Heart right ventricle (tissue), 16 donors: ENCODE measurements at regions not wholly inside any gene's neighbourhood (a gene's known extent, or its start where the extent isn't known, plus 50 kb on each side); places are given as distances from the start of the nearest gene placed in this dataset.
"Not testable (repeated sequence)": the region's sequence is repeated elsewhere in the genome, so short reads cannot be mapped to it uniquely, and the experiment has no call there.

Source experiments
- ATAC-seq, 8 donors: fragments of 200-7000 bp; cut with Tn5 transposase; one replicate each; pipeline ENCODE4 v1.9.1; 2020; ENCODE audit warnings: mild to moderate bottlenecking in 8 of 8, moderate library complexity in 8 of 8, moderate number of reproducible peaks in 1 of 8
- DNase-seq, 2 donors: peaks; one replicate each; pipeline ENCODE4 v3.0.0-alpha.2; 2020
- H3K27ac ChIP-seq, 10 donors: fragments of 200-600 bp; sonication (generic) in 2 of 10; one replicate each; pipeline versions ENCODE4 v1.5.0 to v1.8.0; 2020 to 2022; ENCODE audit warnings: mild to moderate bottlenecking in 3 of 10
- H3K27me3 ChIP-seq, 7 donors: fragments of 200-600 bp; one replicate each; pipeline ENCODE4 v1.8.0; 2021 to 2022; ENCODE audit warnings: mild to moderate bottlenecking in 2 of 7
- H3K36me3 ChIP-seq, 9 donors: fragments of 200-600 bp; sonication (generic) in 1 of 9; one replicate each; pipeline versions ENCODE4 v1.5.0 to v1.8.0; 2020 to 2022; ENCODE audit warnings: mild to moderate bottlenecking in 2 of 9
- H3K4me1 ChIP-seq, 9 donors: fragments of 200-600 bp; sonication (generic) in 1 of 9; one replicate each; pipeline versions ENCODE4 v1.5.0 to v1.8.0; 2020 to 2022; ENCODE audit warnings: mild to moderate bottlenecking in 4 of 9
- H3K4me3 ChIP-seq, 10 donors: fragments of 200-600 bp; sonication (generic) in 2 of 10; one replicate each; pipeline versions ENCODE4 v1.5.0 to v1.8.0; 2020 to 2022; ENCODE audit warnings: mild to moderate bottlenecking in 7 of 10, moderate library complexity in 2 of 10
- H3K9me3 ChIP-seq, 11 donors: fragments of 200-600 bp in 10 of 11; sonication (generic) in 2 of 11; one replicate each; pipeline versions ENCODE4 v1.5.0 to v1.8.0; 2013 to 2022; ENCODE audit warnings: mild to moderate bottlenecking in 2 of 11, control low read depth in 1 of 11, moderate library complexity in 1 of 11
- WGBS, 2 donors: extraction: QIAGEN DNeasy Blood & Tissue Kit; methylation state at CpG; one replicate each; pipeline ENCODE4 v1.1.7; 2013; ENCODE audit warnings: inconsistent platforms in 1 of 2; 5-methylcytosine and 5-hydroxymethylcytosine counted together
- intact Hi-C, 10 donors: fragments of 100-400 bp; cut with DNase I; formaldehyde crosslinking; loops; one replicate each; pipeline versions ENCODE4 v1.11.1 to v1.14.2; 2022
- TF ChIP-seq, protein P1 (sequence below), 9 donors: fragments of 200-600 bp; sonication (generic) in 2 of 9; IDR thresholded peaks; one replicate each; pipeline versions ENCODE4 v1.5.0 to v1.8.0; 2021 to 2022; ENCODE audit warnings: antibody characterized with exemption in 9 of 9, mild to moderate bottlenecking in 5 of 9, moderate library complexity in 1 of 9
- donor health status: Arrhythmogenic right ventricular cardiomyopathy.
- donor health status: ischemic (EF 13 %, LVEDD 7.1; RV severe dilation, severe dysfunction).
- donor health status: healthy with polysubstance abuse.
- donor health status: DM: no; HTN: yes; CAD: no.
- donor health status: DM: no; HTN: no; CAD: no.
- donor health status: ischemic (EF 25% LVEDD 6.9; RV normal size, moderate dysfunction).
- donor health status: ischemic (EF 25% LVEDD 5.7; RV mildly dilated, moderate dysfunction).
- donor health status: healthy.
- donor health status: DM: yes; HTN: yes; CAD: no.
- donor health status: Ischemic cardiomyopathy.
- donor health status: ischemic (EF 35%, LVEDD 5.7; RV mildly dilated, moderate dysfunction).
- donor health status: nonischemic (EF 11% LVEDD 7.7; RV severe dilation, severe dysfunction).
- donor health status: DM: yes; HTN: yes; CAD: no.
- donor health status: PGD.
- donor health status: ischemic (EF 29% LVEDD 5.4; RV normal size, mild dysfunction).
- donor health status: nonischemic (EF 23%, LVEDD 6.1; RV moderate dilation, normal function).

DNA sequence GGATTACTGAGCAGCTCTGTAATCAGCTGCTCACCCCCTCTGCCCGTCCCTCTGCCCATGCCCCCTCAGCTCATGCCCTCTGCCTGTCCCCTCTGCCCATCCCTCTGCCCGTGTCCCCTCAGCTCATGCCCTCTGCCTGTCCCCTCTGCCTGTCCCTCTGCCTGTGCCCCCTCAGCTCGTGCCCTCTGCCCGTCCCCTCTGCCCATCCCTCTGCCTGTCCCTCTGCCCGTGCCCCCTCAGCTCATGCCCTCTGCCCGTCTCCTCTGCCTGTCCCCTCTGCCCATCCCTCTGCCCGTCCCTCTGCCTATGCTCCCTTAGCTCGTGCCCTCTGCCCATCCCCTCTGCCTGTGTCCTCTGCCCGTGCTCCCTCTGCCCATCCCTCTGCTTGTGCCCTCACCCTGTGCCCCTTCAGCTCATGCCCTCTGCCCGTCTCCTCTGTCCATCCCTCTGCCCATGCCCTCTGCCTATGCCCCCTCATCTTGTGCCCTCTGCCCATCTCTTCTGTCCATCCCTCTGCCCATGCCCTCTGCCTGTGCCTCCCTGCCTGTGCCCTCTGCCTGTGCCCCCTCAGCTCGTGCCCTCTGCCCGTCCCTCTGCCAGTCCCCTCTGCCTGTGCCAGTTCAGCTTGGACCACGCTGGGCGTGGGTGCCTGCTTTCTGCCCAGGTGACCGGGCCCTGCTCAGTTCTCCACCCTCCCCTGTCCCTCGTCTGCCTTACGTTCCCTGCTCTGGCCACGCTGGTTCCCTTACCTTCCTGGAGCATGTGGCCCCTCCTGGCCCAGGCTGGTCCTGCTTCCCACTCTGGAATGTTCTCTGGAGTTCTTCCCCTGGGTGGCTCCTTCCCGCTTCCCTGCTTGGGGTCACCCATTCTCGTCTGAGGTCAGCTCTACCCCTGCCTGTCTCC is 97.6 kb downstream of the NPIPB11 start:
- TF ChIP-seq, protein P1, sequence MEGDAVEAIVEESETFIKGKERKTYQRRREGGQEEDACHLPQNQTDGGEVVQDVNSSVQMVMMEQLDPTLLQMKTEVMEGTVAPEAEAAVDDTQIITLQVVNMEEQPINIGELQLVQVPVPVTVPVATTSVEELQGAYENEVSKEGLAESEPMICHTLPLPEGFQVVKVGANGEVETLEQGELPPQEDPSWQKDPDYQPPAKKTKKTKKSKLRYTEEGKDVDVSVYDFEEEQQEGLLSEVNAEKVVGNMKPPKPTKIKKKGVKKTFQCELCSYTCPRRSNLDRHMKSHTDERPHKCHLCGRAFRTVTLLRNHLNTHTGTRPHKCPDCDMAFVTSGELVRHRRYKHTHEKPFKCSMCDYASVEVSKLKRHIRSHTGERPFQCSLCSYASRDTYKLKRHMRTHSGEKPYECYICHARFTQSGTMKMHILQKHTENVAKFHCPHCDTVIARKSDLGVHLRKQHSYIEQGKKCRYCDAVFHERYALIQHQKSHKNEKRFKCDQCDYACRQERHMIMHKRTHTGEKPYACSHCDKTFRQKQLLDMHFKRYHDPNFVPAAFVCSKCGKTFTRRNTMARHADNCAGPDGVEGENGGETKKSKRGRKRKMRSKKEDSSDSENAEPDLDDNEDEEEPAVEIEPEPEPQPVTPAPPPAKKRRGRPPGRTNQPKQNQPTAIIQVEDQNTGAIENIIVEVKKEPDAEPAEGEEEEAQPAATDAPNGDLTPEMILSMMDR (IDR thresholded peaks at IDR 0.05) = no peak
- no peak overlapping the region for H3K4me3 ChIP-seq
- DNase-seq (no peak), ATAC-seq (peak in 1 of 8 donors; percentile 15)
- H3K27me3 ChIP-seq = no peaks in the 10 kb centered on the region
- 90 to 93% methylated on average over 20 of the region's 20 CpGs for WGBS, 2 donors
- H3K27ac ChIP-seq = no peak overlapping the region
- H3K9me3 ChIP-seq = no peaks in the 10 kb centered on the region
- intact Hi-C loops = no loop called here
- H3K36me3 ChIP-seq = peaks cover 0 to 3% (median 0%) of the 10 kb centered on the region in 9 donors
- H3K4me1 ChIP-seq = peaks cover 0 to 35% (median 13%) of the 10 kb centered on the region in 9 donors

DNA sequence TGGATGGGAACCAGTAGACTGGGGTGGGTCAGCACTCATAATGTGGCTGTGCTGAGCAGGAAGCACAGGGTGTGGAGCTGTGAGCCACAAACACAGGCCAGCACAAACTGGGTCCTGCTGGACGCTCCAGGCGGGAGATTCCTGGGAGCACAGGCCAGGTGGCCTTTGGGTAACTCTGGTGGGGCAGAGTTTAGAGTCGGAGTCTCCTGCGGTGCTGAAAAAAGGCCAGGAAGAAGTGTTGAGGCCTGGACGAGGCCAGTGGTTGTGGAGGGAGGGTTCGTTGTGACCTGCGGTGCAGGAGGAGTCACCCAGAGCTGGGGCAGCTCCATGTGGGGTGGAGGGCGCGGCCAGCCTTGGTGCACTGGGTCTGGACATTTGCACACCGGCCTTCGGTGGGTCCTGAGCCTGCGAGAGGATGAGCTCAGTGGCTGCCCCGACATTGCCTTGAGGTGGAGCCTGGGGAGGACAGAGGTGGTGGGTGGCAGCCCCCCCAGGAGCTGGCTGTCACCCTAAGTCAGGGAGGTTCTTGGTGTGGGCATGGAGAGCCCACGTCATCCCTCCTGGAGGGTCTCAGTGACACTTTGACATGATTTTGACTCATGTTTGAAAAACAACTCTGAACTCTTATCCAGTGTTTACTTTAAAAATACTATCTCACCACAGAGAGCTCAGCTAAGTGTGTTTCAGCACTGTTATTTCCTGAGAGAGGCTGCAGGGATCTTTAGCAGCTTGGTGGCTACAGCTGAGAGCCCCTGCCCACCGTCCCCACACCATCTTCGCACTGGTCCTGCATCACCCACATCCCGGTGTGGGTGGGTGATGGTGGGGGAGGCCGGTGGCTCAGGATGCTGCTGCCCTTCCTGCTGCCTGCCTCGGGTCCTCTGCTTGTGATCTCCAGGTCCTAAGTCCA is 98.7 kb downstream of the NPIPB11 start:
- intact Hi-C loops = no loop called here
- Histone ChIP-seq H3K4me3 (no peak overlapping the region), H3K27ac (no peak overlapping the region), H3K9me3 (no peaks in the 10 kb centered on the region), H3K27me3 (no peaks in the 10 kb centered on the region), H3K36me3 (peaks cover 0 to 13% (median 0%) of the 10 kb centered on the region in 9 donors), H3K4me1 (peaks cover 0 to 35% (median 13%) of the 10 kb centered on the region in 9 donors)
- no peak for ATAC-seq
- no peak for DNase-seq
- 86% methylated on average over 19 of the region's 19 CpGs for whole genome bisulfite sequencing, 2 donors
- TF ChIP-seq, protein P1 (IDR thresholded peaks at IDR 0.05) = no peak

DNA sequence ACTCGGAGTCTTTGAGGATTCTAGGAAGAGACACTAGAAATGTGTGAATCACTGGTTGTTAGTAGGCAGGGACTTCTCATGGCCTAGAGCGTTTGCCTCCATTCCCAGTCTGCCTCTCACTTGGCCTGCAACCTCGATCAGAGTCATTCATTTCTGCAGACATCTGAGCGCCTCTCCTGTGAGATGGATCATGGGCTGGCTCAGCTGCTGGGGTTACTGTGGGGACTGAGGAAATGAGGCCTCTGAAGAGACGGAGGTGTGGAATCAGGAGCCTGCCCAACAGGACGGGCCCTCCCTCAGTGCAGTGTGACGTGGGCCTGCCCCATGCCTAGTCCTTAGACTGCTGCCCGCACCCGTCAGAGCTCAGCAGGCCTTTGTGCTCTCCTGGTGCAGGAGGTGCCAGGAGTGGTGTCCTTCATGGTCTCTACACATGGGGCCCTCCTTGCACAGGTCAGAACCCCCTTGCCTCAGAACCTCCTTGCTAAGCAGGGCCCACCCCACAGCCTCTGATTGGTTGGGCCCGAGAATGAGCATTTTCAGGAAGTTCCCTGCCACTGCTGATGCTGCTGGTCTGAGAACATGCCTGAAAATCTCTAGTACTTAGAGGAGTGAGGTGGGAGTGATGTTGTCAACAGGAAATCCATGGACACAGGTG is 99.4 kb downstream of the NPIPB11 start:
- ATAC-seq (no peak), DNase-seq (no peak)
- Histone ChIP-seq H3K36me3 (peaks cover 0 to 16% (median 0%) of the 10 kb centered on the region in 9 donors), H3K27me3 (no peaks in the 10 kb centered on the region), H3K4me3 (no peak overlapping the region), H3K27ac (no peak overlapping the region), H3K4me1 (peaks cover 0 to 35% (median 13%) of the 10 kb centered on the region in 9 donors), H3K9me3 (no peaks in the 10 kb centered on the region)
- intact Hi-C loops = no loop called here
- 87 to 94% methylated on average over 10 of the region's 10 CpGs for WGBS, 2 donors
- TF ChIP-seq, protein P1 (IDR thresholded peaks at IDR 0.05) = no peak

DNA sequence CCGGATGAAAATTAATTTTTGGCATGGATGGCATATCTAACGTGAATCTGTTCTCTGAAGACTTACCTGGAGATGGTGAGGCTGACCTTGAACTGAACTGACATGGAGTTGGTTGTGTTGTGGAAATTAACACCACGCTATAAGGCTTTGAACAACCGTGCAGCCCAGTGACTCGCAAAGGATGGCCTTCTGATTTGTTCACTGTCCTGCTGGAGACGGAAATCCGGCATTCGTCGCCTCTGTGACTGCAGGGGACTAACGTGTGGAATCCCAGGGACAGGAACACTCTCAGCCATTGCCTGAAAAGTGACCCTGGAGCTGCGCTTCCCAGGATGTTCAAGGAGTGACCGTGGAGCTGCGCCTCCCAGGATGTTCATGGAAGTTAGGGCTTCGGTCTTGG is 100.3 kb downstream of the NPIPB11 start:
- ATAC-seq (no peak), DNase-seq (no peak)
- intact Hi-C loops = no loop called here
- no peak overlapping the region for H3K4me3 ChIP-seq
- no peak overlapping the region for H3K27ac ChIP-seq
- TF ChIP-seq, protein P1 (IDR thresholded peaks at IDR 0.05) = no peak
- 92% methylated on average over 14 of the region's 14 CpGs for WGBS, 2 donors
- no peaks in the 10 kb centered on the region for H3K27me3 ChIP-seq
- peaks cover 0 to 28% (median 10%) of the 10 kb centered on the region in 9 donors for H3K4me1 ChIP-seq
- H3K9me3 ChIP-seq = no peaks in the 10 kb centered on the region
- H3K36me3 ChIP-seq = peaks cover 0 to 16% (median 0%) of the 10 kb centered on the region in 9 donors

DNA sequence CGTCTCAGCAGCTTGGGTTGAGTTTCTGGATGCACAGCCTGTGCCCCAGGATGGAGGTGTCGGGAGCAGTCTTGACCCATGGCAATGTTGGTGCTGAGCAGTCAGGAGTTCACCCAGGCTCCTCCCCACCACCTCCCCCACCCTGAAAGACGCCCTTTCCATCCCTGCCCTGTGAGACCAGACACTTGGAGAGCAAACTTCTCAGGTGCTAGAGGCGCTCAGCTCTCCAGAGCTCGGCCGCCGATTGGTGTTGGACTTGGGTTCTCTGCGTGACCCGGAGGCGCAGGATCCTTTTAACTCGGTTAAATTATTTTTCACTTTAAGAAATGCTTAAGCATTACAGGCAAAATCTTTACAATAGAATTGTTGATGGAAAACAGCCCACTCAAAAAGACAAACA is 101.5 kb downstream of the NPIPB11 start:
- intact Hi-C loops, H3K27me3 ChIP-seq, H3K4me3 ChIP-seq, H3K9me3 ChIP-seq, DNase-seq, H3K27ac ChIP-seq, ATAC-seq: not testable (repeated sequence)
- Histone ChIP-seq H3K36me3 (peaks cover 0 to 16% (median 0%) of the 10 kb centered on the region in 9 donors), H3K4me1 (peaks cover 0 to 31% (median 9%) of the 10 kb centered on the region in 9 donors)
- 96% methylated on average over 11 of the region's 11 CpGs for WGBS, 2 donors
